Subcutaneous abdominal adipose tissue (tissue), 5 donors: ENCODE measurements at regions not wholly inside any gene's neighbourhood (a gene's known extent, or its start where the extent isn't known, plus 50 kb on each side); places are given as distances from the start of the nearest gene placed in this dataset.

Experiments
- H3K27ac ChIP-seq: one replicate; pipeline ENCODE4 v1.7.0; 2013; ENCODE audit warnings: low read depth, mild to moderate bottlenecking, inconsistent platforms, low read length, moderate library complexity
- H3K27me3 ChIP-seq, 5 donors: one replicate each; pipeline ENCODE4 v1.7.0; 2013; ENCODE audit warnings: low read length in 5 of 5, inconsistent platforms in 1 of 5; ENCODE audit not compliant: control insufficient read depth in 5 of 5, insufficient read depth in 4 of 5
- H3K36me3 ChIP-seq, 5 donors: one replicate each; pipeline ENCODE4 v1.7.0; 2013; ENCODE audit warnings: low read length in 5 of 5; ENCODE audit not compliant: control insufficient read depth in 5 of 5, insufficient read depth in 5 of 5
- H3K4me1 ChIP-seq, 5 donors: one replicate each; pipeline ENCODE4 v1.7.0; 2013; ENCODE audit warnings: low read length in 5 of 5, mild to moderate bottlenecking in 3 of 5, moderate library complexity in 1 of 5; ENCODE audit not compliant: control insufficient read depth in 5 of 5, insufficient read depth in 5 of 5
- H3K4me3 ChIP-seq, 5 donors: one replicate each; pipeline ENCODE4 v1.7.0; 2013; ENCODE audit warnings: low read length in 5 of 5, low read depth in 1 of 5
- H3K9ac ChIP-seq, 5 donors: one replicate each; pipeline ENCODE4 v1.7.0; 2013; ENCODE audit warnings: low read length in 5 of 5, mild to moderate bottlenecking in 4 of 5, moderate library complexity in 3 of 5
- H3K9me3 ChIP-seq, 5 donors: one replicate each; pipeline ENCODE4 v1.7.0; 2013; ENCODE audit warnings: low read length in 5 of 5; ENCODE audit not compliant: control insufficient read depth in 5 of 5
- donor health status: healthy.
- donor health status: healthy.
- donor health status: healthy.
- donor health status: healthy.
- donor health status: healthy.

DNA sequence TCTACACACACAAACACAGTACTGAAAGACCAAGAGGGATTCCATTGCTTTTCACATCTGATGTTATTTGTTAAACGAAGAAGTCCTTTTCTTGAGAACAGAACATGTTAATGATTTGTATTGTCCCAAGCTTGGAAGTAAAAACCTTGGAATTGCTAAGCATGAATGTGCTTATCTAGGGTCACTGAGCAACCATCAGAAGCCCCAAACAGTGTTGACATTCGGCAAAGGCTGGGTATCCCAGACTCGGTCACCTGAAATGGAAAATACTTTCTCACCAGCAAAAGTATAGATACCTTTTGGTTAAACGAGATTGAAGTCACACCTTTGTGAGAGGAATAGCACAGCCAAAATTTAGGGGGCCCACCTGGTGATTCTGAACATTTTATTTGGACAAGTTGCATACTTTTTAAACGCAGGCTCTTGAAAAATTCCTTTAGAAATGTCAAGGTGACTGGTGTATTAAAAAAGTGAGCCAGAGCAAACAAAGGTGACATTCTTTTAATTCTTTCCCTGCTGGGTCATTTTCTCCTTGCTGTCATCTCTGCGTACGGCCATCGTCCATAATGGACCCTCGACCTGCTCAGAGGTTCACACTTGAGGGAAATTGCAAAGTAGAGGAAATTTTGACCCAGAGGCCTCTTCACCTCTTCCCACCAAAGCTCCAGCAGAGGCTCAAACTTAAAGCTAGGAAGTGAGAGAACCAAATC lies 95.8 kb upstream of the FOXA2 start:
- Histone ChIP-seq H3K4me1 (peaks cover 0 to 11% (median 0%) of the 10 kb centered on the region in 5 donors), H3K27me3 (peaks cover 0 to 13% (median 3%) of the 10 kb centered on the region in 5 donors), H3K36me3 (no peaks in the 10 kb centered on the region), H3K27ac (no peak overlapping the region), H3K9ac (no peak overlapping the region), H3K9me3 (peaks cover 5 to 8% (median 8%) of the 10 kb centered on the region in 5 donors), H3K4me3 (no peak overlapping the region)

DNA sequence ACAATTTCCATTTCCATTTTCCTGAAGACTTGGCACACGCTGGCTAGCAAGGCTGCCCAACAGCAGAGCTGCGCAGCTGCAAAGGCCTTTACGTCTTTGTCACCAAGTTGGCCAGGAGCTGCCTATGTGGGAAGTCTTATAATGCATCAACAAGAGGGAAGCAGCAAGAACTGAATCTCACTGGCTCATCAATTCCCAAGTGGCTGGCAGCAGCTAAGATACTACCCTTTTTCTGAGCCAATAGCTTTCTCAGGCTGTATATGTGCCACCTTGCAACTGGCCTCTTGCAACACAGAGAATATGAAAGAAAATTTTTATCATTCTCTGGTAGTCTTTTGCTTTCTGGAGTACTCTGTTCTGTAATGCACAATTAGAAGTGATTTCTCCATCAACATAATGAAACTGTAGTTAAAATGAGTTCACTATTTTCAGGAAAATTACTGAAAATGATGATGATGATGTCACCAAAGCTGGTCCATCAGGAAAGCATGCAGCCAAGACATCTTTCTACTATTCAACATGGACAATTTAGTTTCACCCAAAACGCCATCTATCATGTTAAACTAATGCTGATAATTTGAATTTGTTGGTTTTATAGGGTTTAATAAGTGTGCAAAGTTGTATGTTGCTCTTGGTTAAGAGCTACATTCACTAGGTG lies 97.3 kb upstream of the FOXA2 start:
- Histone ChIP-seq H3K27ac (no peak overlapping the region), H3K36me3 (no peaks in the 10 kb centered on the region), H3K9ac (no peak overlapping the region), H3K9me3 (peaks cover 5 to 8% (median 8%) of the 10 kb centered on the region in 5 donors), H3K4me3 (no peak overlapping the region), H3K4me1 (peaks cover 0 to 13% (median 0%) of the 10 kb centered on the region in 5 donors), H3K27me3 (peaks cover 0 to 11% (median 3%) of the 10 kb centered on the region in 5 donors)

DNA sequence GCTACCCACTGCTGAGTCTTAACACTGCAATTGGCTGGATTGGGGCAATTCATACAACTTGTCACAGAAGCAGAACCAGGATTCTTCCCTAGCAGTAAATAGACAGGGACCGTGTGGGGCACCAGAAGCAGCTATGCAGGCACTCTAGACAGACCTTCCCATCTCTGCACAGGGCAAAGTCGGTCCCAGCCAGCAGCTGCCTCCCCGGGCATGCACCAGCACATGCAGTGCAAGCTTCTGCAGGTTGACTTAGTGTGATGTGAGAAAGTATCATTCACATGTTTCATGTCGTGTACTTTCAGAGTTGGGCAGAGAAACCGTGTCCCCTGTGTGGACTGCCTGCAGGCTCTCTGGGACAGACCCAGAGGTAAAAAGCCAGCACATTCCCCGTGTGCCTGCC lies 98.0 kb upstream of the FOXA2 start:
- no peak overlapping the region for H3K27ac ChIP-seq
- peaks cover 0 to 13% (median 0%) of the 10 kb centered on the region in 5 donors for H3K4me1 ChIP-seq
- H3K36me3 ChIP-seq: no peaks in the 10 kb centered on the region
- peaks cover 0 to 8% (median 3%) of the 10 kb centered on the region in 5 donors for H3K27me3 ChIP-seq
- H3K4me3 ChIP-seq: no peak overlapping the region
- no peak overlapping the region for H3K9ac ChIP-seq
- peaks cover 5 to 8% (median 8%) of the 10 kb centered on the region in 5 donors for H3K9me3 ChIP-seq

DNA sequence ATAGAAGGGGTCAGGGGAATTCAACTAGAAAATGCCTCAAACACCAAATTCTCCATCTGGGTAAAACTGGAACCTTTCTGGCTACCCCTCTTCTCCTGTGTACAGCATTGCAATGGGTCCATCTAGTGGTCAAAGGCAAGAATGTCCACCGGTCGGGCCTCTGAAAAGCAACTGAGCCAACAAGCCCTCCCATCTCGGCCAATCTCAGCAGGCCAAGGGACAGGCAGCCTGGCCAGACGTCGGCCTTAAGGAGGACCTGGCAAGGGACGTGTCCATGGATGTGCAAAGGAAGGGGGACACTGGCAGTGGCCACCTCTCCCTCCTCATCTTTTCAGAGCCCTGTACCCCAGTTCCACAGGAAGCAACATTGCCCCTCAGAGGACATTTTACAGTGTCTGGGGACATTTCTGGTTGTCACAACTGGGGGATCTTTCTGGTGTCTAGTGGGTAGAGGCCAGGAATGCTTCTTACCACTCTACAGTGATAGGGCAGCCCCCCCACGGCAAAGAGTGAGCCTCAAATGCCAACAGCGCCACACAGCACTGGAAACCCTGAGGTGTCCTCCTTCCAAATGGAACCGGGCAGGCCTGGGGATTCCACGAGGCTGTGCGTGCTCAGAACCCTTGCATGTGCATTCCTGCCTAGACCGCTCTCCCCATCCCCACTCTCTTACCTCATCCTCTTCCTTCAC lies 99.8 kb upstream of the FOXA2 start:
- H3K36me3 ChIP-seq: no peaks in the 10 kb centered on the region
- H3K9me3 ChIP-seq: no peaks in the 10 kb centered on the region
- no peak overlapping the region for H3K9ac ChIP-seq
- peaks cover 0 to 5% (median 0%) of the 10 kb centered on the region in 5 donors for H3K27me3 ChIP-seq
- H3K4me1 ChIP-seq: peaks cover 0 to 22% (median 0%) of the 10 kb centered on the region in 5 donors
- H3K27ac ChIP-seq: no peak overlapping the region
- no peak overlapping the region for H3K4me3 ChIP-seq

DNA sequence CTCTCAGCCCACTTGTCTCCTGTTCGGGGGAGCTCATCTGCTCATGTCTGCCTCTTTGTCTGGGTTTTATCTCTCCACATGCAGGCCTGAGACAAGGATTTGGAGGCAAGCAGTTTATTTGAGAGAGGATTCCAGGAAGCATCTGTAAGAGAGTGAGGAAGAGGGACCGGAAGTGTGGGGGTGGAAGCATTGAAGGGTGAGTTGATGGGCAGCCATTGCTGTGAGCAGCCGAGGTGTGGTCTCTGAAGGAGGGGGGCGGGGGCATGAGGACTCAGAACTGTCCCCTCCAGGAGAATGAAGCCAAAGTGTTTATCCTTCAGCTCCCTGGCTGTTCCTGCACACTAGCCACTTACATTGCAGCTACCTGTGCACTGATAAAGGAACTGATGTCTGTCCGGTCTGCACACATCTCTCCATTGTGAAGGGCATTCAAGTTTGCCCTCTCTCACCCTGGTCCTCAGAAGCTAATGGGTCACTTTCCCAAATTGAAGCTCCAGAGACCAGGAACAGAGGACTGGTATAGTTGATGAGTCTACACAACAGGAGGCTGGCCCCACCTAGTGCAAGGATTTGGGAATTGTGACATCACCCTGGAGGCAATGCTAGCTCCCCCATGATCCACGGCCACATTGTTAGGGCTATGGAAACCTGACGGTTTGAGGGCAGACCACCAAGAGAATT lies 100.5 kb upstream of the FOXA2 start:
- no peak overlapping the region for H3K4me3 ChIP-seq
- peaks cover 0 to 22% (median 0%) of the 10 kb centered on the region in 5 donors for H3K4me1 ChIP-seq
- no peaks in the 10 kb centered on the region for H3K9me3 ChIP-seq
- H3K27ac ChIP-seq: no peak overlapping the region
- peaks cover 0 to 5% (median 0%) of the 10 kb centered on the region in 5 donors for H3K27me3 ChIP-seq
- H3K36me3 ChIP-seq: no peaks in the 10 kb centered on the region
- H3K9ac ChIP-seq: no peak overlapping the region

DNA sequence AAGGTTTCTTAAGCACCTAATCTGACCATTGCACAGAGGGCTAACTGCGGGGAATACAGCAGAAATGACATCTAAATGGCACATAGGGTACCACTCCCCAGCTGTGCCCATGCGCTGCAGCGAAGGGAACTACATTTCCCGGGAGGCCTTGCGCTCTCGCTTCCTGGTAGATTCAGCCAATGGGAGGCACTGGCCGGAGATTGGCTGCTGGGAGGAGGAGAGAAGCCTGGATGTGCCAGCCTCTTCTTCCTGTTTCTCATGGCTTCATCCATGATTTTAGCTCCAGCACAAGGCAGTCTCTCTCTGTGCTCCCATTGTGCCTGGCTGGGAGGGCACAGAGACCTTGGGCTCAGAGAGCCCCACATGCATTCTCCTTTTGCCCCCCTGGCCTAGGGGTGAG lies 101.7 kb upstream of the FOXA2 start:
- peaks cover 0 to 11% (median 2%) of the 10 kb centered on the region in 5 donors for H3K27me3 ChIP-seq
- H3K4me3 ChIP-seq: no peak overlapping the region
- peaks cover 0 to 22% (median 0%) of the 10 kb centered on the region in 5 donors for H3K4me1 ChIP-seq
- no peak overlapping the region for H3K9ac ChIP-seq
- H3K9me3 ChIP-seq: no peaks in the 10 kb centered on the region
- no peak overlapping the region for H3K27ac ChIP-seq
- H3K36me3 ChIP-seq: no peaks in the 10 kb centered on the region

DNA sequence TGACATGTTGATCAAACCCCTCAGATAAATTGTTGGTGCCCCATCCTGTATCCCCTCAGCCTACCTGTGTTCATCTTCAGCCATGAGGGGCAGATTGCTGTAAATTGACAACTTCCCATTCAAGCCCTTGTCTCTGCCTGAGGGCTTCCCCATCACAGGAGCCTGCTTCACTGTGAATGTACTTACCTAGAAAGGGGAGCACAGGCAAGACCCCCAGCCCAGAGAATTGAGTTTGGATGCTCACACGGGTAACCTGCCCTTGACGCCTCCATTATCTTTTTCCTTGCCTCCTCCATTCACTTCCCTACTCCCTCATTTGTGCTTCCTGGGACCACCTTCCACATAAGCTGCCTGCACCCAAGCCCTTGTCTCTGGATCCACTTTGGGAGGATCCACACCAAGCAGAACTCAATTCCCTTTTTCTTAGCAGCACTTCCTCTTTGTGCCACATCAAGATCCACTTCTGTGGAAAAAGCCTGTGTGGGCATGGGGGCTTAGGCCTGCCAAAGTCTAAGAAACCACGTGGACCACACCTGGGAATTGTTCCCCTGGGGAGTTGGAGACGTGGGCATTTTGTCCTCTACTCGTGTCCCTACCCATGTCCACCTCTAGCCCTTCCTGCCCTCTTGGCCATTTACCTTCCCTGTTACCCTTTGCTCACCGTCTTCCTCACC lies 103.4 kb upstream of the FOXA2 start:
- H3K27me3 ChIP-seq: peaks cover 0 to 11% (median 3%) of the 10 kb centered on the region in 5 donors
- no peak overlapping the region for H3K27ac ChIP-seq
- H3K4me3 ChIP-seq: no peak overlapping the region

DNA sequence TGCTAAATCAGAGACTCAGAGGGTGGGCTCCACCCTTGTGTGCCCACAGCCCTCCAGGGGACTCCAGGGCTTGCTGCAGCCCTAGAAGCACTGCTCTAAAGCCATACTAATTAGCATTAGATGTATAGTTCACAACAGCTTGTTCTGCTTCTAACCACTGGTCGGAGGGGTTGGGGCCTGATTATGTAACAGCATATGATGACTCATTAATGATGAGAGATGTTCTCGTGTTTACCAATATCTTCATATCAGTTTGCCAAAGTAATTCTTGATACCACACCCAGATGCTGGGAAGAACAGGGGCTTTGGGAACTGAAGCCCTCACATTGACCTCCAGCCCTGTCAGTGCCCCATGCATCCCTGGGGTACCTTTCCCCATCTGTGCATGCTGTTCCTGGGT lies 104.1 kb upstream of the FOXA2 start:
- Histone ChIP-seq H3K36me3 (no peaks in the 10 kb centered on the region), H3K27me3 (peaks cover 0 to 7% (median 3%) of the 10 kb centered on the region in 5 donors), H3K9ac (no peak overlapping the region), H3K4me1 (peaks cover 0 to 27% (median 4%) of the 10 kb centered on the region in 5 donors), H3K9me3 (no peaks in the 10 kb centered on the region), H3K27ac (no peak overlapping the region), H3K4me3 (no peak overlapping the region)

More for the DNA sequence above, 103.4 kb upstream of the FOXA2 start:
- H3K4me1 ChIP-seq: peaks cover 0 to 27% (median 4%) of the 10 kb centered on the region in 5 donors
- no peaks in the 10 kb centered on the region for H3K9me3 ChIP-seq
- no peaks in the 10 kb centered on the region for H3K36me3 ChIP-seq
- H3K9ac ChIP-seq: no peak overlapping the region

DNA sequence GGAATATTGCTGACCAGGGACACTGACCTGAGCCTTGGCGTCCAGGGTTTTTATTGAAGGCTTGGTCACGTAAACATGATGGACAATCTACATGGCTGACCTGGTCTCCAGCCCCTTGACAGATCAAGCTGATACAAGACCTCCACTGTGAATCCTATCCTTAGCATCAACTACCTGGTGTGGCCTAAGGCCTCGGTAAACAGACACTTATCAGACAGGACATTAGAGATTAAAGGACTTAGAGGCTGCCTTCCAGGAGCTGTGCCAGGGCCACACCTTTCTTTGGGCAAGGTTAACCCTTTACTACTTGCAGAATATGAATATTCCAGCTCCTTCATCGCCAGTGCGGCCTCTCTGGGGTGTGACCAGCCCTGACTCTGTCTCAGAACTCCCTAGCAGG lies 104.9 kb upstream of the FOXA2 start:
- no peak overlapping the region for H3K27ac ChIP-seq
- no peak overlapping the region for H3K4me3 ChIP-seq
- H3K36me3 ChIP-seq: no peaks in the 10 kb centered on the region
- H3K4me1 ChIP-seq: peaks cover 0 to 25% (median 4%) of the 10 kb centered on the region in 5 donors
- no peaks in the 10 kb centered on the region for H3K9me3 ChIP-seq
- peaks cover 0 to 6% (median 3%) of the 10 kb centered on the region in 5 donors for H3K27me3 ChIP-seq
- no peak overlapping the region for H3K9ac ChIP-seq
